Cortex of kidney (tissue), 1 donor: ENCODE measurements at regions not wholly inside any gene's neighbourhood (a gene's known extent, or its start where the extent isn't known, plus 50 kb on each side); places are given as distances from the start of the nearest gene placed in this dataset.

Source experiments
- DNase-seq: peaks from one replicate; lab custom pipeline; 2025; lab: John Stamatoyannopoulos, UW

DNA sequence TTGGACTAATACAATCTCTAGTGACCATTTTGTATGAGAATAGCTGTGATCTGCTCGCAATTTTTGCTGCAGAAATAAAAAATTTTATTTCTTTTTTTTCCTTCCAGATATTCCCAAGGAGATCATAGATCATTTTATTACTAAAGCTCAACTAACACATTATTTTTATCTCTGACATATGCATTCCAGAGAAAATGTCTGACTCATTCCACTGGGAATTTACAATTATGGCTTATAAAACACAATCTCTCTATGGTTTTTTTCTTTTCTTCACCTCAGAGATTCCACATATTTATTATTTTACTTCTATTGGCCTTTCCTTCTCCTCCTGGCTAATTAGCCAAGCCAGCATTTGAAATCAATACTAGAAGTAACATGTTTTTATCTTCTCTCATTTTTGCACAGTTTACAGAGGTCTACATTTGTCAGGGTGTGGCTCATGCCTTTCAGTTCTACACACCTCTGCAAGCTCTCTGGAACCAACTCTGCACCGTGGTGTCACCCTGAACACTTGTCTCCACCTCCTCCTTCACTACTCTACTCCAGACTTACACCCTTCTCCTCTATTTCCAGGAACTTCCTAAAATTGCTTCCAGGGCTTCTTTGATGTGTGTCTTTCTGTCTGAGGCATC lies 59.8 kb upstream of the GPM6A start:
- DNase-seq = no peak

DNA sequence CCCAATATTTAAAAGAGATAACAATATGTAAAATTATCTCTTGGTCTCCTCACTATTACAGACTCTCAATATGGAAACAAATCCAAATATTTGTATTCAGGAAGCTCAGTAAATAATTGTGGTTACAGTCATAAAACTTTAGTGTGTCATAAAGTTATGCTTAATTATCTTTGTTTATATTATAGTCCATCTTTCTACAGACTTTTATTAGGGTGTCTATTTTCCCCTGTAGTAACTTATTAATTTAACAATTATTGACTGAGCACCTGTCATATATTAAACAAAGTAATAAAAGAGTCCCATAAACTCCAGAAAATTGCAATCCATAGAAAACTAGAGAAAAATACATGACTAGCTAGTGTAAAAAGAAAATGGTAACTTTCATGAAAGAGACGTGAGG lies 61.6 kb upstream of the GPM6A start:
- DNase-seq = no peak

DNA sequence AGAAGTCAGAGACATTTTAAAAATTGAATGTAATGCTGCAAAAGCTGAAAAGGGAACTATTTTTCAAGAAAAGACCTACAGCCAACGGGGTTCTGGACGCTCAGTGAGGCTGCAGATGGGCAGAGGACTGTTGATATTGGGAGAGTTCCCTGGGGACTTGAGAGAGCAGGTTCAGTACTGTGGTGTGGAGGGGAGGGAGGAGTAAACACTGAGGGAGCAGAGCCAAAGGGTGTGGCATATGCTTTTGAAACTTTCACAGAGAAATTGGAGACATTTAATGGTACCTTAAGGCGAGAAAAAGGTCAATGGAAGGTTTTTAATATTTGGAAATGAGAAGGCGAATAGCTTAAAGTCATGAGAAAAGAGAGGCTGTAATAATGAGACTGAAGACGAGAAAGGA lies 62.2 kb upstream of the GPM6A start:
- DNase-seq = no peak

DNA sequence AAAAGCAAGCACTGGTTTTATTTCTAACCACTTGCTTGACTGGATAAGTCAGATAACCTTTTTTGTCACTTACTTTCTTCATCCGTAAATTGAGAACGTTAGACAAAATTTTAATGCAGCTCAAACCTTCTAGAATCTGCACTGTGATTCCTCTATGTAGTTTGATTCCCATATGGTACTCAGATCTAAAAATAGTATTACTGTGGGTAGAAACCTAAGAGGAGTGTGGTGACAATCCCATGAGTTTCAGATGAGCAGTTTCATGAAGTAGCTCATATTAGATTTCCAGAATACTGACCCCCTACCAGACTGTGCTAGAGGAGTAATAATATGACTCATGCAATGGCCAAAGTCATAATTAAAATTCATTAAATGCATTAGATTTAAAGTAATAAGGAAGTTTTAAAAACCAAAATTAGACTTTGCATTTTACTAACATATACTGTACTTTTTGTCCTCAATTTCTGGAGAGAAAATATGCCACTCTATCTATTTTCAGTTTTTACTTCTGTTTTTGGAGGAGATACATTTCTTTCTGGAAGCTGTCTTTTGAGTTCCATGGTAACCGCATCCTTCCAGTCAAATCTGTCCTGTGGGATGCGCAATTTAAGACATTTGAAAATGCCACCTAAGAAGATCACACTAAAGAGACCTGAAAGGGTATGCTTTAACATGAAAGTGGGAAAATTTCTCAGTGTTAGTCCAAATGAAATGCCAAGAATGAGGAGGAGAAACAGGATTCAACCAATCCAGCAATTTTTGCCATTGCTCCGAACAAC lies 64.1 kb upstream of the GPM6A start:
- no peak for DNase-seq

DNA sequence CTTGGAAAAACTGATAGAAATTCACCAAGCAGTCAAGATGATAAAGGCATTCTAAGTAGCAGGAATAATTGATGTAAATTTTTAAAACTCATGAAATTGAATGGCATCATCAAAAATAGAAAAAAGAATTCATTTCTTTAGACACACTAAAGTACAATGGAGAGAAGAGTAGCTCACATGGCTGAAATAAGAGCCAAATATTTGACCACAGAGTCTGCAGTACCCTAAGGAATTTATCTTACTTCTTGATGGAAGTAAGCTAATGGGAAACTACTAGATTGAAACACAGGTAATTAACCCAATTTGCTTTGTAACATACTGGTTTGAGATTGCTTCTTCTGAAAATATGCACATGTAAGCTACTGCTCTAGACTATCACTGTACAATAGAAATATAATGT lies 70.8 kb upstream of the GPM6A start:
- DNase-seq = no peak

DNA sequence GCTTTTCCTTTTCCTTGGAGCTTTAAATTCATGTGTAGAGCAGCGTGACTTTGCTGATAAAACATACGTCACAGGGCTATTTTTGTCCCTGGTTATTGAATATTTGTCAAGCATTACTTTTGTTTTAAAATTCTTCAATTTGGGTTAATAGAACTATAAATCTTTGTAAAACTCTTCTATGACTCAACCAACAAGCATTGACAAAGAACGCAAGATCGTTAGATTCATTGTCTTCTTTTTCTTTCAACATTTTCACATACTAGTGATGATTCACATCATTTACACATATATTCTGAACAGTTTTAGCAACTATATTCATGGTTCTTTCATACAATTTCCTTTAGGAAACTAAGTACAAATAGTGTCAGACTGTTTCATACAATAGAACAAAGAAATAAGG lies 72.0 kb upstream of the GPM6A start:
- DNase-seq = no peak

DNA sequence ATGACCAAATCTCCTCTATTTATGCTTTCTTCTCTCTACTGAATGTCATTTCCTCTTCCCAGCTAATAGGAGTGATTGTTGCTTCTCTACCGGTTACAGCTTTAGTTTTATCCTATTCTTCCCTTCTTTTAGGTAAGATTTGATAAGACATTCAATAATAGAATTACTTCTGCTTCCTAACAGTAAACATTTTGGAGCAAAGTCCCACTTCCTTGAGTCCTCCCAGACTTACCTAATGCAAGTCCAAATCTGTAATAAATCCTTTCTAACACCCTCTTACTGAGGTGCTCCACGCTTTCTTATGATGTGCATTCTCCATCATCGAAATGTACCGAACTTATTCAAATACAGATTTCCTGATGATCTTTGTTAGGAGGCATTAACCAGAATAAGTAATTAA lies 79.2 kb upstream of the GPM6A start:
- DNase-seq = no peak

DNA sequence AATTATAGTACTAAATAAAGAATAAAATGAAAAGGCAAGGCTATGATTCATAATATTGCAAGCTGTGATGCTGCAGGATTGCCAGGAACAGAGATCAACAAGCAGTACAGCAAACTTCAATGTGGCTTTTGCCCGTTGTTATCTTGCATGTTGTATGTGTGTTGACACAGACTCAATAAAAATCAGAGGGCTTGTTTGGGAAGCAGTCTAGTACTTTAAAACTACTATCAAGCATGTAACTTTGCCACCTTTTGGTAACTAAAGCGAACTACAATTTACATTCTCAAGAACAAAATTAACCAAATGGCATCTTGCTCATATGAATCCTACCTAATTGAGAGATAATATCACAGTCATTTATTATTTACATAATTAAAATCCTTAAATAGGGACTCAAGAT lies 79.8 kb upstream of the GPM6A start:
- no peak for DNase-seq

DNA sequence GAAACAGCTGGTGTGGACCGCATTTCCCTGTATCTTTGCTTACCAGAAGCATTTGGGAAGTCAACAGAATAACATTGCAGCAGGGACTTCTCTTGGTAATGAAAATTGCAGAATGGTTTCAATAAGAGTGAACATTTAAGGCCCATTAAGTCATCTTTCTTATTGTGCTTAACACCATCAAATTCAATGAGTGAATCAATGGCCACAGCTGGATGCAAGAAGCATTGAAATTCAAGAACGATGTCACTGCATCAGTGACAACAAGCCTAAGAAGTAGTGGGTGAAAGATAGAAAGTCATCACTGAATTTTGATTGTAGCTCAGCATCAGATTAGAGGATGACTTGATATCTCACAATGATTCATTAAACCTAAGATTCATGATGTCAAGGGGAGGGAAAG lies 93.9 kb upstream of the GPM6A start:
- no peak for DNase-seq

DNA sequence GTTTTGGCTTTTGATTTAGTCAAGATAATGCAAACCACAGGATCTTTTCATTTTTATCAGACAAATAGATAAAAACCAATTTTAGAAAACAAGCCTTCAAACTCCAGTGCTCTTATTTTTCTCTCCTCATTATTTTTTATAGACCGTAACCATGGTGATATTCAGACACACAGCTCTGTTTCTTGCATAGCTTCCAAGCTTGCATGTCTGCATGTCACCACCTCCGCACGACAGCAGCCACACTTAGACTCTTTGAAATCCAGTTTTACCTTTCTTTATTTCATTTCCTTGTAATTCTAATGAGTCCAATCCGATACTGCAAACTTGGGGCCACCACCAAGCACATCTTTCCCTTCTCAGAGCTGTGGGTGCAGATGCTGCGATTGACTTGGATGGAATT lies 94.3 kb upstream of the GPM6A start:
- no peak for DNase-seq

DNA sequence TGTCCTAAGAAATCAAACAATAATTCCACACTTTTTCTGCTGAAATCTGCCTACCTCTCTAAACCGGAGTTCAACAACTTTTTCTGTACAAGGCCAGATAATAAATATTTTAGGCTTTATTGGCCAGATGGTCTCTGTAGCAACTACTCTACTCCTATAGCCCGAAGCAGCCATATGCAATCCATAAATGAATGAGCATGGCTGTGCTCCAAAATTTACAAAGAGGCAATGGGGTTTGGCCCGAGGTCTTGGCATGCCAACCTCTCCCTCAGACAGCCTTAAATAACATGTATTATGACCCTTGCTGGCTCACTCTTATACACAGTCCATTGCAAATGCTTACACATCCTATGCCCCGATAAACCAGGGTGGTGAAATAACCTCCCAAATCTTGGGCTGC lies 98.6 kb upstream of the GPM6A start:
- DNase-seq = no peak

DNA sequence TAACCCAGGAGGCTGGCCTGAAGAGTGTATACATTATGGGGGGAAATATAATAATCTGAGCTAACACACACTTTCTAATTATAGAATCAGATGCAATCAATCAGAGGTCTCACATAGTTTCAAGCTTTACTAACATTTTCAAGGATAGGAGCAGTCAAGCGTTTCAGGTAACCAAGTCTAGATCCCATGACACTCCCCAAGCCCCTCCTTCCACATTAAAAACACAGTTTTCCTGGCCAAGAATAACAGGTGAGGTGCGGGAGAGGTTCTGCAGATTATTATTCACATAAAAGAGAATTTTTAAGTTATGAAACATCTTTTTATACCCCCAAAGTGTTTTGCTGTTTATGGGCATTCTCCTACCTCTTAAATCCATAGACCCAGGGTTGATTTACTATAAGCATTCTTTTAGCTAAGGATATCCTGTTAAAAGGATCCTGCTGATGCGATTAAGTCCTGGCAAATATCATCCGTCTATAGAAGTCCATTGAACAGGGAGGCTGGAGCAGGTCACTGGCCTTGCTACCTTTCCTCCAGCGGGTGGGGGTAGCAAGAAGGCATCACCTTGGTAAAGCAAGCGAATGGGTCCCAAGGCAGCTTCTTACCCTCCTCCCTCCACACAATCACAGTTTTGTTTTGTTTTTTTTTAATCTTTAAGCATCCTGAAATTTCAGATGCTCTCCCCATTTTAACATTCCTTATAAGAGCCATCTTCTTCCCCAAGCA lies 104.7 kb upstream of the GPM6A start:
- no peak for DNase-seq

DNA sequence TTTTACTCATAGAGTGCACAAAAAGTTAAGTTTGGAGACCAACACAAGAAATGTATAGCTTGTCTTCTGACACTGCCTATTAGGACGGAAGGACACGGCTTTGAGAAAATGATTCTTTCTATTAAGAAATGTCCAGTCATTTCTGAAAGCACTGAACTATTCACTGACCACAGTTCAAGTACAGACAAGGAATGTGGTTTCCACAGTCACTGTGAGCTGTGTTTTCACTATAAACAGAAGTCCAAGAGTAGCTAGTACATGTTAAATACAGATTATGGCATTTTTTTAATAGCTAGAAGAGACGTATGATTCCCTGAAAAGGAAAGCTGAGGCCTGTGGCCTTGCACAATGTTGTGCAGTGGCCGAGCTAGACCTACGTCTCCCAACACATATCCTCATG lies 115.1 kb upstream of the GPM6A start:
- no peak for DNase-seq

DNA sequence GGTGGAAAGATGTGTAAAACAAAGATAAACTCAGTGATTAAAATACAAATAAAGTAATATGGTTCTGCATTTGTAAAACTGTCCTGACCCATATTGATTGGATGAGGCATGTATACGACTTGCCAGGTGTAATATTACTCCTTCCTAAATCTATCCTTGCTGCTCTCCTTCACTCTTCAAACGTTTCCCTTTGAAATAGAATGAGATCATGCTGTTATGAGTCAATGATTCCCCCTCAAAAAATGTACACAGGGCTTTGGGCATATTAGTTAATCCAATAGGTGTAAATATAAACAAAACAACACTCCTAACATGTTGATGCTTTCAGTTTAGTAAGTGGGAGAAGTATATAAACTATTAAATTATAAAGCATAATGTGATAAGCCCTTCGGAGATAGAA lies 117.4 kb upstream of the GPM6A start:
- no peak for DNase-seq

DNA sequence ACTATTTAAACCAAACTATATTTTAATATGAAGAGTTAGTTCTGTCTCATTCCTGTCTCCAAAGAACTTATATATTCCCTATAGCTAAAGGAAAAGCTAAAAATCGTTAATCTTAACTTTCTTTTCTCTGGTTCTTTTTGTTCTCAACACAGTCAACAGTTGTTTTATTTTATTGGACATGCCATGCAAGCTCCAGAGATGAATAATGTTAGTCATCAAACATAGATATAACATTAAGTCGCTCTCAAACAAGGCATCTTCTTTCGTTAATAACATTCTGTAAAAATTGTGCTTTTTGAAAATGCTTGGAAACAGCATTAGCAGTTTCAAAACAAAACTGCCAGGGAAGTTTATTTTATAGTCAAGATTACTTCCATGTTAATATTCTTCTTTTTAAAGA lies 117.9 kb upstream of the GPM6A start:
- DNase-seq = no peak

DNA sequence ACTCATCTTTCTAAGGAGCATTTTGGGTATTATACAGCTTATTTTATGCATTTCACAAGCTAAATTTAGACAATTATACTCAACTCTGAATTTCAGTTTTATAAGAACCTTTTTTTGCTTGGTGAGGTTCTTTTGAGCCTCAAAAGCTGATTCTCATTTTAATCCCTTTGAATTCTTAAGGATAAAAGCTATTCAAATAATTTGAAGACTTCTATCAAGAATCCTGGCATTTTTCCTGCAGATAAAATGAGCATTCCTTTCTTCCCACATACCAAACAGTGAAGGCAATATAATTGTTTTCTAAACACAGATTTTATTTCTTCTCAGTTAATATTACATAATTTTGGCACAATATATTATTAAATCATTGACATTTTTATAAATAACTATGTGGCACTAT lies 118.4 kb upstream of the GPM6A start:
- no peak for DNase-seq

DNA sequence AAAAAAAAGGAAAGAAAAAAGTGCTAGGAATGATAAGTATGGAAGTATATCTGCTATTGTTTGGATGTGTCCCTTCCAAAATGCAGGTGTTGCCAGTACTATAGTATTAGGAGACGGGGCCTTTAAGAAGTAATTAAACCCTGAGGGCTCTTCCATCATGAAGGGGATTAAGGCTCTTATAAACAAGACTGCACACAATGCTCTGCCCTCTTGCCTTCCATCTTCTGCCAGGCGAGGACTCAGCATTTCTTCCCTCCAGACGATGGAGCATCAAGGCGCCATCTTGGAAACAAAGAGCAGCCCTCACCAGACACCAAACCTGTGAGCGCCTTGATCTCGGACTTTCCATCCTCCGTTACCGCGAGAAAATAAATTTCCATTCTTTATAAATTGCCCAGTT lies 120.1 kb upstream of the GPM6A start:
- DNase-seq = no peak

DNA sequence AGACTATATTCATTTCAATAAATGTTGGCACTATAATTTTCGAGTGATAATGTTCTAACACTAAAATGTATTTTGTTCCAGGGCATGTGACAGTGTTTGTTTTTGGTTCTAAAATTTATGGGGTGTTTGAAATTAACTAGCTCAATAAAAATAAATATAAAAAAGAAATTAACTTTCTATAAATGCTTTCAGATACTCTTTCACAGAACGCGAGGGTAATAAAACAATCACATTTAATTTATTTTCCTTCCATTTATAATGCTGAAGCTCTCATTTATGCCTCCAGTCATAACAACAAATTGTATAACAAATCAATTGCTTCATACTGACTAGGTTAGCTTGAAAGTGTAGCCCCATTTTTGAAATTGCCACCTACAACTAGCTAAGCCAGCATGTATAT lies 122.4 kb upstream of the GPM6A start:
- DNase-seq = no peak

DNA sequence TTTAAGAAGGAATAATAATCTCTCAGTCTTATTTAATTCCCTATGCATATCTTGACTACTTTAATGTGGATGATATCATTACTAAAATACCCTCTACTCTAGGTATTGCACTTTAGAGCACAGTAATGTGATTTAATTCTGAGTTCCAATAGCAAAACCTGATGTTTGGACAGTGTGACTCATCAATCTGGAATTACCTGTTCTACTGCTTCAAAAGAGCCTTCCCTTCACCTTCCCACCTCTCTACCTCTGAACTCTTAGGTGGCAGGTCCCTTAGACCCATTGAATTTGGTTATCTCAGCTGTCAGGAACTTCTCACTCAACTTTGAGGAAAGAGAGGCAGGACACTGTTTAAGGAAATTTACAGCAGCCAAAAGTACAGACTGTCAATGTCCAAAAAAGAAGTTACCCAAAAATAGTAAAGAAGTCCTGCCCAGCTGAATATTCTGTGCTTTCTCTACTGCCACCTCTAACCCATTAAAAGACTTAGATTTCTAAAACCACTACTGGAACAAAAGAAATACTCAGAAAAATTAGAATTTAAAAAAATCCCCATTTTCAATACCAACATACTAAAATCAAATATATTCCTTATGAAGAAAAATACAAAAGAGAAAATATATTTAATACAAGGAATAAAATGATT lies 123.1 kb upstream of the GPM6A start:
- DNase-seq = no peak

DNA sequence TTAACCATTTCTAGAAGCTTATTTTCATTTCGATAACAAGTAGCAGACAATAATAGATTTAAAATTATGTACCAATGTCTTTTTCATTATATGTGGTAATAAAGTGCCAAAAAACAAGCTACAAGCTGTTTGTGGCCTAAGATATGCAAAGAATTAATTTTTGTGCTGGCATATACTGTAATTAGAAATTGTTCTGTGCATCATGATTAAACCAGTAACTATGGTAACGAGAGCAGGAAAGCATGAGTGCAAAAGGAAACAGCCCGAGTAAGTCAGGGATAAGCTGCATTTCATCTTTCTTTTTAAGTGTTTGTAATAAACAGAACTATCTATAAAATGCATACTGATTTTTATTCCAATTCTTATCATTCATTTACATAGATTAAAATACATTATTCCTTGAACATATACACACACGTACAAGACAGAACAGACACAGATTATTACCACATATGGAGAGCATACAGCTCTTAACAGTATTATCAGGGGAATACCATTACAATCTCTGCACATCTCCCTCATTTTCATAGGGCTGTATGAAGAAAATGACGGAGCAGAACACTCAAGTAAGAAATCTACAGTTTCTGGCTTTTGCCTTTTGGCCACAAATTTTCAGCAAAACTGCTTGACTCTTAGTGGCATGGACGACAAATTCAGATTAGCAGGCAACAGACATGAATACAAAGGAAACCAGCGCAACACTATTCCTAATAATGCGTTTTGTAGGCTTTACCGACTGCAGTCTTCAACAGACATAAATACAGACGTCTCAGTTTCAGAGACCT lies 121.3 kb upstream of the WDR17 start:
- DNase-seq = no peak

DNA sequence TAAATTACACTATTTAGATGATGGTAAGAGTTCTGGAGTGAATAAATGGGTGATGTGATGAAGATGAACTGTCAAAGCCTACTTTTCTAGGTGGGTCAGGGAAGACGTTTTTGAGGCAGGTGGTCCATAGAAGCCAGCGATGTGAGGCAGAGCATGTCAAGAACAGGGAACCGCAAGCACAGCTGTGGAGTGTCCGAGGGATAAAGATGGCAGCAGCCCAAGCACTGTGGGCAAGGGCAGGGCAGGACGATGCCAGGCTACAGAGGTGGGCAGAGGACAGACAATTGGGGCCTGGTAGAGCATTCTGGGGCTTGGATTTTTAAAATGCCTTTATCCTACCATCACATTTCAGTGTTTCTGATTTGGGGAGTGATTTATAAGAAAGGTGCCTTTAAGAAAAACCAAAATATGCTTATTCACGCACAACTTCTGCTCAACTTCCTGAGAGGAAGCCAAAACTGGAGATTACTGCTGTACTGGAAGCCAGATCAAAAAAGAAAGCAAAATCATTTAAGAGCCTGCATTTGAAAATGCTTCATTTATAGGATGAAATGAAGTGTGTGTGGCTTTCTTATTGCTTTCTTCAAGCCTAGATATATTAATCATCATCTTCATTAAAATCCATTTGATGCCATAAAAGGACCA lies 119.0 kb upstream of the WDR17 start:
- no peak for DNase-seq
